ENCODE measurements at regions not wholly inside any gene's neighbourhood (a gene's known extent, or its start where the extent isn't known, plus 50 kb on each side); places are given as distances from the start of the nearest gene placed in this dataset.
A peak's percentile ranks its signal among the peaks of the same experiment; 100 is the strongest.

- Histone ChIP-seq H3K4me3 (ENCODE audit: insufficient read depth, low read depth, low read length, poor library complexity, severe bottlenecking) (no peak overlapping the region), H3K27me3 (replicated peaks; ENCODE audit: control insufficient read depth, insufficient read depth, low read length, poor library complexity, severe bottlenecking) (peaks cover 5% of the 10 kb centered on the region), H3K27ac (ENCODE audit: insufficient read depth, low read length, poor library complexity, severe bottlenecking) (no peak overlapping the region), H3K4me1 (ENCODE audit: control insufficient read depth, insufficient read depth, low read length, poor library complexity, severe bottlenecking) (peaks cover 14% of the 10 kb centered on the region), H3K9me3 (ENCODE audit: control insufficient read depth, low read length) (no peaks in the 10 kb centered on the region), H3K36me3 (ENCODE audit: control insufficient read depth, insufficient read depth, low read length) (no peaks in the 10 kb centered on the region)
- DNase-seq, result no peak
Observed at GRCh38 chr18:46336278-46337111, 232.3 kb downstream of the HAUS1 start.

DNA sequence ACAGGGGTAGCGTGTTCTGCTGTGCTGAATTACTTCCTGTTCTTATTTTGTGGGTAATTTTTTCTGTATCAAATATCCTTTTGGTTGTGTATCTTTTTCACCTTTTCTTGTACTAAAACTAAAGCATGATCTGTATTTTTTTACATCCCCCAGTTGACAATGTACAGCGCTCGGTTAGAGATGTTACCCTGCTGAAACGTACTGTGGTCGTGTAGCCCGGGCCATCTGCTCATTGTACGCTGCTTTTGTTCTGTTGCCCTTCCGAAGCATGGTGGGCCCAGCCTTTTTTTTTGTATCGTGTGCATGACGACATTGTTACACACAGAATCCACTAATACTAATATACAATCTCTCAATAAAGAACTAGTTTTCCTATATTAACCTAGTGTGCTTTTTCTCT, 233.1 kb downstream of the HAUS1 start:
- no peak overlapping the region for H3K4me3 ChIP-seq (ENCODE audit: insufficient read depth, low read depth, low read length, poor library complexity, severe bottlenecking)
- H3K9me3 ChIP-seq (ENCODE audit: control insufficient read depth, low read length), result no peaks in the 10 kb centered on the region

DNA sequence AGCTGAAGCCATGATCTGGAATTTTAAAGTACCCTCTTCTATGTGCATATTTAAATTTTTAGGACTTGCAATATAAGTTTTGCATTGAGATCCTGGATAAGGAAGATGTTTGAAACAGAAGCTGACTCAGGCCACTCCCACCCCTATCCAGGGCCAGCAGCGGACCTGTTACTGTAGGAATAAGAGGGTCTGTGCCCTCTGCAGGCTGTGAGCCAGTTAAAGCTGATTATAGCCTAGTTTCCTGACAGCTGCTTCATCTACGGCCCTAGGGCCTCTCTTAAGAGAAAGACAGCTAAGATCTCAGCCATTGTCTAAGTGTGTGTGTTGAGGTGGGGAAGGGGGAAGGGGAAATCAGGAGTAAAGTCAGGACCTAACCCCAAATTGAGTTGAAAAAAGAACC, 234.0 kb downstream of the HAUS1 start:
- no peaks in the 10 kb centered on the region for H3K9me3 ChIP-seq (ENCODE audit: control insufficient read depth, low read length)
- peaks cover 5% of the 10 kb centered on the region for H3K27me3 ChIP-seq (replicated peaks; ENCODE audit: control insufficient read depth, insufficient read depth, low read length, poor library complexity, severe bottlenecking)
- DNase-seq, result no peak
- peaks cover 14% of the 10 kb centered on the region for H3K4me1 ChIP-seq (ENCODE audit: control insufficient read depth, insufficient read depth, low read length, poor library complexity, severe bottlenecking)
- H3K36me3 ChIP-seq (ENCODE audit: control insufficient read depth, insufficient read depth, low read length), result no peaks in the 10 kb centered on the region
- no peak overlapping the region for H3K4me3 ChIP-seq (ENCODE audit: insufficient read depth, low read depth, low read length, poor library complexity, severe bottlenecking)
- no peak overlapping the region for H3K27ac ChIP-seq (ENCODE audit: insufficient read depth, low read length, poor library complexity, severe bottlenecking)

More for the DNA sequence above, 233.1 kb downstream of the HAUS1 start:
- no peak for DNase-seq
- Histone ChIP-seq H3K27ac (ENCODE audit: insufficient read depth, low read length, poor library complexity, severe bottlenecking) (no peak overlapping the region), H3K4me1 (ENCODE audit: control insufficient read depth, insufficient read depth, low read length, poor library complexity, severe bottlenecking) (peaks cover 14% of the 10 kb centered on the region), H3K36me3 (ENCODE audit: control insufficient read depth, insufficient read depth, low read length) (no peaks in the 10 kb centered on the region), H3K27me3 (replicated peaks; ENCODE audit: control insufficient read depth, insufficient read depth, low read length, poor library complexity, severe bottlenecking) (peaks cover 5% of the 10 kb centered on the region)

DNA sequence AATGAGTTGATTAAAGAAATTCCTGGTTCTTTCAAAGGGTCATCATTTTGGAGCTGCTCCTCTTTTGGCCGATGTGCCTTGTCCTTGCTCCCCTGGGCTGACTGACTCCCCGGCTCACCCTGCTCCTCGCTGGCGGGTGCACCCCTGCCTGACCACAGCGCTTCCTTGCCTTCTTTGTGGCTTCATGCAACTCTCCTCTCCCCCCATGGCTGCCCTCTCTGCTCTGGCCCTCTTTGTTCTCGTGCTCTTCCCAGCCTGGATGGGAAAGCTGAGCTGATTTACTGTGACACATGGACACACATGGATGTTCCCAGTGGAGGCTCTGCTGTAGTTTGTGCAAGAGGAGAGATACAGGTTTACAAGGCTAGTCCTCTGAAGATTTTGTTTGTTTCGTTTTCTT, 234.6 kb downstream of the HAUS1 start:
- Histone ChIP-seq H3K4me3 (ENCODE audit: insufficient read depth, low read depth, low read length, poor library complexity, severe bottlenecking) (no peak overlapping the region), H3K27ac (ENCODE audit: insufficient read depth, low read length, poor library complexity, severe bottlenecking) (no peak overlapping the region), H3K9me3 (ENCODE audit: control insufficient read depth, low read length) (no peaks in the 10 kb centered on the region), H3K27me3 (replicated peaks; ENCODE audit: control insufficient read depth, insufficient read depth, low read length, poor library complexity, severe bottlenecking) (peaks cover 5% of the 10 kb centered on the region), H3K4me1 (ENCODE audit: control insufficient read depth, insufficient read depth, low read length, poor library complexity, severe bottlenecking) (peaks cover 16% of the 10 kb centered on the region), H3K36me3 (ENCODE audit: control insufficient read depth, insufficient read depth, low read length) (no peaks in the 10 kb centered on the region)
- no peak for DNase-seq

GRCh38 chr18:46340716-46341115, 236.5 kb downstream of the HAUS1 start:
- H3K4me1 ChIP-seq (ENCODE audit: control insufficient read depth, insufficient read depth, low read length, poor library complexity, severe bottlenecking), result peaks cover 21% of the 10 kb centered on the region
- DNase-seq, result no peak
- H3K36me3 ChIP-seq (ENCODE audit: control insufficient read depth, insufficient read depth, low read length), result no peaks in the 10 kb centered on the region
- H3K9me3 ChIP-seq (ENCODE audit: control insufficient read depth, low read length), result no peaks in the 10 kb centered on the region
- no peak overlapping the region for H3K27ac ChIP-seq (ENCODE audit: insufficient read depth, low read length, poor library complexity, severe bottlenecking)
- no peak overlapping the region for H3K4me3 ChIP-seq (ENCODE audit: insufficient read depth, low read depth, low read length, poor library complexity, severe bottlenecking)
- H3K27me3 ChIP-seq (replicated peaks; ENCODE audit: control insufficient read depth, insufficient read depth, low read length, poor library complexity, severe bottlenecking), result no peaks in the 10 kb centered on the region

DNA sequence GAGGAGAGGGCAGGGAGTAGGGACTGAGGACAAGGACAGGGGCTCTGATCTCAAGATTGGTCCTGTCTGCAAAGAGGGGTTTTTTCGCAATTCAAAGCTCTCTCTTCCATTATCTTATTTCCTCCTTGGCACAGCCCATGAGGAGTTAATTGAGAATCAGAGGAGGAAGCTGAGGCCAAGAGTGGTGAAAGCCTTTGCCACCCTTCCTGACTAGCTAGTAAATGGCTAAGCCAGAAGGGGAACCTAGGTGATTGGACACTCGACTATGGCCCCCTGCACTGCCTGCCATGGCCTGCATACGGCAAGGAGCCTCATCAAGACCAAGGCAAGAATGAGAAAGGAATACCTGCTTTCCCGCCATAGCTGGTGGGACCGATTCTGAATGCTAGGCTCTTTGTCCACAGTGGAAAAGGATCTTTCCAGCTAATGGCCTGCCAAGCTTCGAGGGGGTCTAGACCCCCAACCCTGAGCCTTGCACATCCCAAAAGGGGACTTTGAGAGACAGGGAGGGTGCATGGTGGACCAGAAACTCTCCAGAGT, 237.9 kb downstream of the HAUS1 start:
- no peak for DNase-seq
- no peak overlapping the region for H3K4me3 ChIP-seq (ENCODE audit: insufficient read depth, low read depth, low read length, poor library complexity, severe bottlenecking)
- H3K27ac ChIP-seq (ENCODE audit: insufficient read depth, low read length, poor library complexity, severe bottlenecking), result no peak overlapping the region
- peaks cover 21% of the 10 kb centered on the region for H3K4me1 ChIP-seq (ENCODE audit: control insufficient read depth, insufficient read depth, low read length, poor library complexity, severe bottlenecking)
- H3K36me3 ChIP-seq (ENCODE audit: control insufficient read depth, insufficient read depth, low read length), result no peaks in the 10 kb centered on the region
- no peaks in the 10 kb centered on the region for H3K9me3 ChIP-seq (ENCODE audit: control insufficient read depth, low read length)
- H3K27me3 ChIP-seq (replicated peaks; ENCODE audit: control insufficient read depth, insufficient read depth, low read length, poor library complexity, severe bottlenecking), result no peaks in the 10 kb centered on the region

DNA sequence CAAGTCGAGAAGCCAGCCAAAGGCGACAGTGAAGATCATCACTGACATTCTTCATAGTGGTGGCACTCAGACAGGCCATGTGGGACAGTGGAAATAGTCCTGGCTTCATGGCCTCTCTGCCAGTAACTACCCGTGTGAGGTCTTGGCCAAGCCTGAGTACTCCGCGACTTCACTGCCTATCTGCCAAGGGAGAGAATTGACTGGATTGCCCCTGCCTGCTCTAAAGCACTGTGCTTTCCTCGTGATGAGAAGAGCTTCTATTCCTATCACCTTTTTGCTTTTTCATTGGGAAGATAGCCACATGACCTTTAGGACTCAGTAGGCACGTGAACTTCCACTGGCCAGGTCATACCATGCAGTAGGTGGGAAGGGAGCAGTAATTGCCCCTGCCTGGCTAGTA, 239.3 kb downstream of the HAUS1 start:
- no peak for DNase-seq
- H3K9me3 ChIP-seq (ENCODE audit: control insufficient read depth, low read length), result no peaks in the 10 kb centered on the region
- H3K4me3 ChIP-seq (ENCODE audit: insufficient read depth, low read depth, low read length, poor library complexity, severe bottlenecking), result no peak overlapping the region
- no peak overlapping the region for H3K27ac ChIP-seq (ENCODE audit: insufficient read depth, low read length, poor library complexity, severe bottlenecking)
- H3K36me3 ChIP-seq (ENCODE audit: control insufficient read depth, insufficient read depth, low read length), result no peaks in the 10 kb centered on the region
- H3K4me1 ChIP-seq (ENCODE audit: control insufficient read depth, insufficient read depth, low read length, poor library complexity, severe bottlenecking), result peaks cover 21% of the 10 kb centered on the region
- H3K27me3 ChIP-seq (replicated peaks; ENCODE audit: control insufficient read depth, insufficient read depth, low read length, poor library complexity, severe bottlenecking), result no peaks in the 10 kb centered on the region

DNA sequence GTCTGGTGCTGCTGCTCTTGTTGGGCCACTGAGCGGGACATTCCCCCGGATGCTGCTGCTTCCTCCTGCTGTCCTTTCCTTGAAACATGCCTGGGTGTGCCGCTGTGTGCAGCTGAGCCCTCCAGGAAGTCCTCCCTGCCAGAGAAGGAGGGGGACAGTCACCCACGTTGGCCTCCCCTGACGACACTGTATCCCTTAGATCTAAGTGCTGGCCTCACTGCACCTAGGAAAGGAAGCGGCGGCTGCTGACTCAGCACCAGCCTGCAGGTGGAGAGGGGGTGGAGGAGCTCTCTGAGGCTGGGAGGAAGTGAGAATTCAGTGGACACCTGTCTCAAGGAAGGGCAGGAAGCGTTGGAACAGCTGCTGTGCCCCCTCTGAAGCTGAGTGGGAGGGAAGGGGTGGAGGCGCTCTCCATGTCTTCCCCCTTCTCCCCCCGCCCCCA, 239.8 kb downstream of the HAUS1 start:
- peak in 2 of 3 donors; percentile 28 to 34 for DNase-seq
- no peak overlapping the region for H3K4me3 ChIP-seq (ENCODE audit: insufficient read depth, low read depth, low read length, poor library complexity, severe bottlenecking)
- no peaks in the 10 kb centered on the region for H3K9me3 ChIP-seq (ENCODE audit: control insufficient read depth, low read length)
- H3K27me3 ChIP-seq (replicated peaks; ENCODE audit: control insufficient read depth, insufficient read depth, low read length, poor library complexity, severe bottlenecking), result no peaks in the 10 kb centered on the region
- H3K4me1 ChIP-seq (ENCODE audit: control insufficient read depth, insufficient read depth, low read length, poor library complexity, severe bottlenecking), result peaks cover 21% of the 10 kb centered on the region
- no peak overlapping the region for H3K27ac ChIP-seq (ENCODE audit: insufficient read depth, low read length, poor library complexity, severe bottlenecking)
- no peaks in the 10 kb centered on the region for H3K36me3 ChIP-seq (ENCODE audit: control insufficient read depth, insufficient read depth, low read length)

- Histone ChIP-seq H3K36me3 (ENCODE audit: control insufficient read depth, insufficient read depth, low read length) (no peaks in the 10 kb centered on the region), H3K4me3 (ENCODE audit: insufficient read depth, low read depth, low read length, poor library complexity, severe bottlenecking) (no peak overlapping the region), H3K4me1 (ENCODE audit: control insufficient read depth, insufficient read depth, low read length, poor library complexity, severe bottlenecking) (peaks cover 21% of the 10 kb centered on the region), H3K27ac (ENCODE audit: insufficient read depth, low read length, poor library complexity, severe bottlenecking) (no peak overlapping the region), H3K27me3 (replicated peaks; ENCODE audit: control insufficient read depth, insufficient read depth, low read length, poor library complexity, severe bottlenecking) (no peaks in the 10 kb centered on the region), H3K9me3 (ENCODE audit: control insufficient read depth, low read length) (no peaks in the 10 kb centered on the region)
- no peak for DNase-seq
Observed at GRCh38 chr18:46344416-46345180, 240.4 kb downstream of the HAUS1 start.

GRCh38 chr18:46345181-46345465, 240.9 kb downstream of the HAUS1 start:
- H3K4me1 ChIP-seq (ENCODE audit: control insufficient read depth, insufficient read depth, low read length, poor library complexity, severe bottlenecking), result peaks cover 21% of the 10 kb centered on the region
- H3K9me3 ChIP-seq (ENCODE audit: control insufficient read depth, low read length), result no peaks in the 10 kb centered on the region
- no peak for DNase-seq
- H3K36me3 ChIP-seq (ENCODE audit: control insufficient read depth, insufficient read depth, low read length), result no peaks in the 10 kb centered on the region
- no peaks in the 10 kb centered on the region for H3K27me3 ChIP-seq (replicated peaks; ENCODE audit: control insufficient read depth, insufficient read depth, low read length, poor library complexity, severe bottlenecking)
- H3K4me3 ChIP-seq (ENCODE audit: insufficient read depth, low read depth, low read length, poor library complexity, severe bottlenecking), result no peak overlapping the region
- H3K27ac ChIP-seq (ENCODE audit: insufficient read depth, low read length, poor library complexity, severe bottlenecking), result no peak overlapping the region
